DMS79 (cell line): ENCODE measurements at regions not wholly inside any gene's neighbourhood (a gene's known extent, or its start where the extent isn't known, plus 50 kb on each side); places are given as distances from the start of the nearest gene placed in this dataset.

Experiments used
- DNase-seq: peaks from one replicate; lab custom pipeline; 2025; lab: John Stamatoyannopoulos, UW

GRCh38 chr12:92465786-92466295 lies 236.9 kb upstream of the PLEKHG7 start:
- DNase-seq, result no peak

DNA sequence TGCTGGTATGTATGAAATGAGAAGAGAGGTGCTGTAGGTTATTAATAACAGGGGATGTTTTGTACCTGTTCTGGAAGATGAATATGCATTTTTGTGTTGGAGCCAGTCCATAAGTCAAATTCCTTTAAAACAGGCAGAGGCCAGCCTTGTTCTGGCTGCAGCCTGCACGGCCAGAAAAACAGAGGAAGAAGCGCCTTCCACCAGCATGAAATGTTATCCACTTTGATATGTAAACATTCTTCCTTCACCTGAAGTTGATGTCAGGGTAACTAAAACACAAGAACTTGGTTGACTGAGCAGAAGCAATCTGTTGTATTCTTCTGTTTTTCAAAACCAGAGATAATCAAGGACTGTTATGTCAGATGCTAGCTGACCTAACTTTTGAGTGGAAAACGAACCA lies 237.9 kb upstream of the PLEKHG7 start:
- DNase-seq, result no peak

- DNase-seq, result no peak
Measured at GRCh38 chr12:92463171-92463570, 239.6 kb upstream of the PLEKHG7 start.

- DNase-seq, result no peak
Measured at GRCh38 chr12:92462527-92462926, 240.3 kb upstream of the PLEKHG7 start.

DNA sequence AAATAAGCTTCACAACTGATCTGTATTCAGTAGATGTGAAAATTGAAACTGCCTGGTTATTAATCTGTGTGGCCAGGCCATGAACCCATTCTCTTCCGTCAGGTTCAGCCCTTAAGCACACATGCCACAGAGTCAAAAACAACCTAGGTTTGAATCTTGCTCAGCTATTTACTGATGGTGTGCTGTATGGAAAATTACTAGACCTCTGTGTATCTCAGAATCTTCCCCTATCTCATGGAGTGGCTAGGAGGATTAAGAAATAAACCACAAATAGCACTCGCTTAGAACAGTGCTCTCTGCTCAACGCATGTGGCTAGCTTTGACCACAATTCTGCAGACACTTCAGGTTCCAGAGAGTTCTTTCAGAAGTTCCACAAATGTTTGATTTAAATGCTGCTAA lies 240.7 kb upstream of the PLEKHG7 start:
- no peak for DNase-seq

DNA sequence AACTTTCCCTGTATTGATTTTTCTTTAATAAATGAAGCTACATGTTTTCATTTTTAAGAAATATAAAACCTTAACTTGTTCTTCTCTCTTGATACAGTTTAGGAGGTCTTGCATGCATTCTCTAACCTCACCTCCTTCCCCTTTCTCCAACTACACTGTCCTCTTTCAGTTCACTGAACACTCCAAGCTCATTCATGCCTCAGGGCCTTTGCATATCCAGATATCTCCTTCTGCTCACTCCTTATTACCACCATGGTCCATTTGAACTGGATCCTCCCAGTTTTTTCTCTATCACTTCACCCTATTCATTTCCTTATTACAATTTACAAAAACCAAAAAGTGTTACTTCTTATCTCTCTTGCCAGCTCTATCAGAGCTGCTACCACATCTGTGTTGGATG lies 242.9 kb upstream of the PLEKHG7 start:
- no peak for DNase-seq

DNA sequence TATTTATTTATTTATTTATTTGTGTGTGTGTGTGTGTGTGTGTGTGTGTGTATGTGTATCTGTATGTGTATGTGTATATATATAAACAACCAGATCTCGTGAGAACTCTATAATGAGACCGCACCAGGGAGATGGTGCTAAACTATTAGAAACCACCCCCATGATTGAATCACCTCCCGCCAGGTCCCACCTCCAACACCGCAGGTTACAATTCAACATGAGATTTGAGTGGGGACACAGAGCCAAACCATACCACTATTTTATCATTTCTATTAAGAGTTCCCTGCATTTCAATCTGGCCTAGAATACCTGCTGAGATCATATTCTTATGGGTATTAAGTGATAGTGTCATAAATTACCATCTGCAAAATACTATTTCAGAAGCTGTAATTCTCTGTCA lies 243.8 kb upstream of the PLEKHG7 start:
- DNase-seq, result no peak

DNA sequence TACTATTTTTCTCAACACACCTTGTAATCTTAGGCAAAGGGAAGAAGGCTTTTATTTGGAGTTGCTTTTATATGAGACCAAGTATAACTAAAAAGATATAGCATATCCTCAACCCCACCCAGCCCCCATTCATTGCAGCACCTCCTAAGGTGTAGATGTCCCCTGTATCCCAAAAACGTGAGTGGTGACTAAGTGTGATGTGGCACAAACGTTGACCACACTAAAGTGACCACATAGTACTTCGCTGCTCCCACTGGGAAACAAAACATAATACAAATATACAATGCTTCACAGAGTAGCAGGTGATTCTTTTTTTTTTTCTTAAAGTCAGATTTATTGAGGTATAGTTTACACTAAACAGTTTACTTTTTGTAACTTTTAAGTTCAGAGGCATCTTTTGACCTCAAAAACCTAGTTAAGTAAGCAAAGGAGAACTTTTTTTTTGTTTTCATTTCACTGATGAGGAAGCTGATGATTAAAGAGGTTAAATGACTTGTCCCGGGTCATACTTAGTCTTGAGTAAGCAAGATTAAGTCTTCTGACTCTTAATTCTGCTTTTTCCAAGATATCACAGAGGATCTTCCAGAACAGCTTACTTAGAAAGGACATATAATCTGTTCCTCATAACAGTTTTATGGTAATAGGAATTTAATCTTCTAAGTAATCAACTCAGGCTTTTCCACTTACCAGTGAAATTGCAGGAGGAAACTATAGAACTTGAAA lies 245.2 kb upstream of the PLEKHG7 start:
- no peak for DNase-seq

DNA sequence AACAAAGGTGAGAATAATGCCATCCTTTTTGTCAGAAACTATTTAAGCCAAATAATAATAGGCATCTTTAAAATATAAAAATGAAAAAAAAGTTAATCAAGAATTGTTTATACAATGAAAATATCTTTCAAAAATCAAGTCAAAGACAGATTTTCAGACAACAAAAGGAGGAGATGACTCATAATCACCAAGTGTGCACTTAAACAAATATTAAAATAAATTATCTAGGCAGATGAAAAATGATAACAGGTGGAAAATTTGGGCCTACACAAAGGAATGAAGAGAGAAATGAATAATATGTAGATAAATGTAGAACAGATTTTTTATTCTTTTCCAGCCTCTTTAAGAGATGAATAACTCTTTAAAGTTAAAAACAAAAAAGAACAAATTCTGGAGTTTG lies 250.0 kb upstream of the PLEKHG7 start:
- no peak for DNase-seq

DNA sequence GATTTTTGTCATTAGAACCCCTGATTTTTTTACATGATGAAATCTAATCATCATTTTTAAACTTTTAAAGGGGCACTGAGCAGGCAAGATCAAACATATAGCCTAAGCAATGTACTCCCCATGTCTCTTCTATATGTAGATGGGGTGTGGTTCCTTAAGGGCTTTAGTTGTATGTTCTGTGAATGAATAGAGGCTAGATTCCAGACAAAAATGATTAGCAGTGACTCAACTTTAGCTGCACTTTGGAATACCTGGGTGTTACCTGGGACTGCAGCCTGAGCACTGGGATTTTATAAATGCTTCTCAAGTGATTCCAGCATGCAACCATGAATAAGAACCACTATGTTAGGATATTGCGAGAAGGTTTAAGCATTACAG lies 256.7 kb upstream of the PLEKHG7 start:
- DNase-seq, result no peak

GRCh38 chr12:92445253-92446082 lies 257.3 kb upstream of the PLEKHG7 start:
- DNase-seq, result no peak

- no peak for DNase-seq
Measured at GRCh38 chr12:92444763-92445162, 258.0 kb upstream of the PLEKHG7 start.

DNA sequence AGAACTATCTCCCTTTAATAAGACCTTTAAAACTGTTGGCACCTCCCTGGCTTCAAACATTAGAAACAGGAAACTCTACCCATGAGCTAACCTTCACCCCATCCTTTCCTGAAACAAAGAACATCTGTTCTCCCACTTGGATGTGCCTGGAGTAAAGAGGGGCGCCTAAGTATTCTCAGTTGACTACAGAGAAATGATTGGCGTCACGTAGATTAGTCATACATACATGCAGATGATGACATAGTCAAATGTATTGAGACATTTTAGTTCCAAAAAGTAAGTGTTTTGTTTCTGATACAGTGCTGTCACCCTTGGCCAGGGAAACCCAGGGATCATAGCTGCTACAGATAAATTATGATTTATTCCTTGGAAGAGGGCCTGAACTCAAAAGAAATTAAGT lies 260.0 kb upstream of the PLEKHG7 start:
- no peak for DNase-seq

- no peak for DNase-seq
Measured at GRCh38 chr12:92440072-92440471, 262.7 kb upstream of the PLEKHG7 start.

DNA sequence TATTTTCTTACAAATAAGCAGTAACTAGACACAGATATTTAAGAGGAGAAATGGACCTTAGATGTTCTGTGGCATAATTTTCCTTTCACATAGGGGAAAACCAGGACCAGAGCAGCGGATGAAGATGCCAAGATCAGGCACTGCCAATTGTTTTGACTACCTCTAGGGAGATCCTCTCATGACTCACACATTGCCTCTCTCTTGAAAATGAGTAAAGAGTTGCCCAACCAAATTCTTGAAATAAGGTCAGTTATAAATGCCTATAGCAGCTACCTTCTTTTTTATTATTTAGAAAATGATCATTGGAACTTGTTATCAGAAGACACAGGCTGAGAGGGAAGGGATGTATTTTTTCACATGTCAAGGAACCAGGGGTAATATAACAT lies 263.4 kb upstream of the PLEKHG7 start:
- DNase-seq, result no peak

- no peak for DNase-seq
Measured at GRCh38 chr12:92438641-92439419, 264.0 kb upstream of the PLEKHG7 start.

- DNase-seq, result no peak
Measured at GRCh38 chr12:92437452-92437851, 265.3 kb upstream of the PLEKHG7 start.

DNA sequence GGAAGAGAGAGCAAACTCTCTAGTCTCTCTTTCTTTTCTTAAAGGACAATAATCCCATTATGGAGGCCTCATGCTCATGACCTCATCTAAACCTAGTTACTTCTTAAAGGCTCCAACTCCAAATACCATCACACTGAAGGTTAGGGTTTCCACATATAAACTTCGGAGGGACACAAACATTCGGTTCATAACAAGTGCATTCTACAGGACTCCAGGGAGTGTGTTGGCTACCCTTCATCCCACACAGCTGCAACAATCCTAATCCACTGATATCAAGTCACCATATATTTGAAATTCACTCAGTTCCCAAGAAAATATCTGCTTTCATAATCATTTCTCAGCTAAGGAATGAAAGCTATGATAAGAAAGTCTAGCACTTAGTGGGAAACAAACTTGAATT lies 265.9 kb upstream of the PLEKHG7 start:
- no peak for DNase-seq

DNA sequence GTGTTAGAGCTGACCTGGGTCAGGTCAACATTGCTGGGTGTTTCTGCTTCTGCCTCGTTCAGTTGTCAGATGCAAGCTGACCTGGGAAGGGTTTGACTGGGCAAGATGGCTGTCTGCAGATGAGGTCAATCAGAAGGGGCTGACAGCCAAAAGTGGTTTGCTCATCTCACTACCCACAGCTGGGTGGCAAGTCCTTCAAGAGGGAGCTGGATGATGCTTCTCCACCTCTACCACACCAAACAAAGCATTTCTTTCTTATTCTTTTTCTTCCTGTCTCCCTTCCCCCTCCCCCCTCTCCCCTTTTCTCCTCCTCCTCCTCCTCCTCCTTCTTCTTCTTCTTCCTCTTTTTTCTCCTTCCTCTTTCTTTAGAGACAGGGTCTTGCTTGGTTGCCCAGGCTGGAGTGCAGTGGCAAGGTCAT lies 268.2 kb upstream of the PLEKHG7 start:
- no peak for DNase-seq

GRCh38 chr12:92432724-92433441 lies 269.9 kb upstream of the PLEKHG7 start:
- DNase-seq, result no peak

- no peak for DNase-seq
Measured at GRCh38 chr12:92431146-92431545, 271.6 kb upstream of the PLEKHG7 start.

GRCh38 chr12:92426332-92426731 lies 276.5 kb upstream of the PLEKHG7 start:
- DNase-seq, result peak; percentile 88
